HK-2 (cell line): ENCODE measurements at regions not wholly inside any gene's neighbourhood (a gene's known extent, or its start where the extent isn't known, plus 50 kb on each side); places are given as distances from the start of the nearest gene placed in this dataset.
"Not testable (repeated sequence)": the region's sequence is repeated elsewhere in the genome, so short reads cannot be mapped to it uniquely, and the experiment has no call there.

Experiments
- DNase-seq: peaks from one replicate; pipeline ENCODE4 v3.0.0-alpha.2; 2018; ENCODE audit not compliant: unreplicated experiment

DNA sequence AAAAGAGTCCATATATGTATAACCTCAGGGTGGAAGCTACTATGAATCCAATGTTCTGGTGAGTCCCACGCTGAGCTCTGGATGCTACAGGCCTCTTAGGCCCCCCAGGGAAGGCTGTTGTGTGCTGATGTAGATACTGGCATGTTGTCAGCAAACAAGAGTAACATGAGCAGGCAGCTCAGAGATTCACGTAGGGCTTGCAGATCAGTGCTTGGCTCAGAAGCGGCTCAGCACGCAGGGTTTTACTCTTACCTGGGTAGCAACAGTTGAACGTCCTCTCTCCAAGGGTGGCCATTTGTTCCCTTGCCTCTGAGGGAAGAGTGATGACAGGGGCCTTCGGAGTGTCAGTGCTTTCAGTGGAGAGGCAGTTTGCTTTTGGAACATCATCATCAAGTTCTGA lies 93.4 kb downstream of the ZFP64 start:
- DNase-seq, result no peak

DNA sequence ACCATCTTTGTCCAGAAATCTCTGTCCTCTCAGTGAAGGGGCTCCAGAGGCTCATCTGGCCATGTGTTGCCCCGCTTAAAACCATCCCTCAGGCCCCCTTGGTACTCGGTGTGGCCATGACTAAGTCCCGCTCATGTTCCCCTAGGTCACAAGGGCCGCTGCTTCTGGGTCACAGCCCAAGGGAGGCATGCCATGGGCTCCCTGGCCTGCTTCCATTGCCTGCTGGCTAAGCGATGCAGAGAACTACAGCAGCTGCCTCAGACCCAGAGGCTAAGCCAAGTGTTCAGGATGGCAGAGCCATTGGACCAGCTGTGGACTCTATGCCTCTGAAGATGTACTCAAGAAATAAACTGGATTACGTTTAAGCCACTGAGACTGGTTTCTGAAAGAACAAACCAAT lies 95.5 kb downstream of the ZFP64 start:
- DNase-seq, result no peak

DNA sequence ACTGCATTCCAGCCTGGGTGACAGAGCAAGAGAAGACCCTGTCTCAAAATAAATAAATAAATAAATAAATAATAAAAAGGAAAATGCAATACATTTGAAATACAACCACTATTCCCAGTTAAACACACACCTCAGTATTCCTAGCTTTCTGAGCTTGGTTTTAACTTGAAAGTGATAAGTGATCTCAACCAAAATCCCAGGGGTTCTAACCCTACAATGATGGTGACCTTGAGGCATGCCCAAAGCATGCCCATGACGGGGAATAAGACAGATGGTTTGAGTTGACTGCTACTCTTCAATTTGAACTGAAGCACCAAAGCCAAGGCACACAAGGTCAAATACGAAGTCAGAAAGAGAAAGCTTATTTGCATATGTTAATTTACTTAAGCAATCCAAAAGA lies 96.9 kb downstream of the ZFP64 start:
- no peak for DNase-seq

DNA sequence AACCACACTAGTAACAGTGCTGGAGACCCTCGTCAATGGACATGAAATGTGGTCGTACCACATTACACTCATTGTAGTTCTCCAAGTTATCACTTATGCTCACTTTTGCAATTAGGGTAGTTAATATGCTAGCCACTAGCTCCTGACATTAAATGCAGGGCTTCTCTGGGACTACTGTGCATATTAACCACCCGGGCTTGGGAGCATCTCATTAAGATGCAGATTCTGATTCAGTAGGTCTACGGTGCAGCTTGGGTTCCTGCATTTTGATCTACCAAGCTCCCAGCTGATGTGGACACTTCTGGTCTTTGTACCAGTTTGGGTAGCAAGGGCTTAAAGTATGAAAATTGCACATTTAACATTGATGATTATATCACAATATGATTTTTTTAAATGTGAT lies 98.0 kb downstream of the ZFP64 start:
- no peak for DNase-seq

DNA sequence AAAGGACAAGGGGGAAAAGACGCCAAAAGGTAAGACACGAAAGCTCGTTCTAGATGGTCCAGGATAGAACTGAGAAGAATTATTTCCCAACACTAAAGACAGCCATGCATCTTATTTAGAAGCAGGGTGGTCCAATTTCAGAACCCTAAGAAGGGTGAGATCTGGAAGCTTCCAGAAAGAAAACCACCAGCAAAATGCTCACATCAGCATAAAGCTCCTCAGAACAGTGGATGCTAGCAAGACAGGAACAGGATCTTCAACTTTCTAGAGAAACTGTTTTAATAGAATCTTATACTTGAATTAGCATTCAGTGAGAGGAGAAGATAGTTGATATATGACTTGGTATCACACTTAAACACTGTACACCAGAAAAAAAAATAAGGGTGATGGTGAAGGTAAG lies 101.5 kb downstream of the ZFP64 start:
- no peak for DNase-seq

DNA sequence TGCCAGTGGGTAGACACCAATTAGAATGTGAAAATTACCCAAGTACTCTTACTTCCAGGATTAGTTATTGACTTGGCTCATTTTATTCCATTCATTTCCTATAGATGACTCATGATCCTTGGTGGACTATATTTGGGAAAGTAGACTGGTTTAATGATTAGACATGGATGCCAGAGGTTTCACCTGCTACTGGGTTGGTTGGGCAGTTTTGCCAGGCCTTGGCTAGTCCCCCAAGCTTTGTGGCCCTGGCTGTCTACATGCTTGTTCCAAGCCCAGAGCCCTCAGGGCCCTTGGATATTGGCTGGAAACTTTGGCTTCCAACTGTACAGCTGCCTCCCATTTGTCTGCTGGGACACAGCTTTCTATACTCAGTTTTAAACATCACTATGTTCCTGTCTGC lies 104.1 kb downstream of the ZFP64 start:
- DNase-seq, result peak; percentile 21

DNA sequence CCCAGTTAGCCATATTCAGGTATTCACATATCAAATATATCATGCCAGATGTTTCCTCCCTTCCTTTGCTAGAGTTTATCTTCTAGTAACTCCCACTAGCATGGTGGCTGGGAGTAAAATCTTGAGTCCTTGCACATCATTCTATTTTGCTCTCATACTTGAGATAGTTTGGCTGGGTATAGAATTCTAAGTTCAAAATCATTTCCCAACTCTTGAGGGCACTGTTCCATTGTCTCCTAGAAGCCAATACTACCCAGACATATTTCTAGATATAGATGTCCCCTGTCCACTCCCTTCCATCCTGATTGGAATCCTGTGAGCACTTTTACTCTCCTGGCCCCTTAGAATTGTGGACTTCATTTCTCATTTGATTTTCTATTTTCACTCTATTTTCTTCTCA lies 104.7 kb downstream of the ZFP64 start:
- DNase-seq, result no peak

DNA sequence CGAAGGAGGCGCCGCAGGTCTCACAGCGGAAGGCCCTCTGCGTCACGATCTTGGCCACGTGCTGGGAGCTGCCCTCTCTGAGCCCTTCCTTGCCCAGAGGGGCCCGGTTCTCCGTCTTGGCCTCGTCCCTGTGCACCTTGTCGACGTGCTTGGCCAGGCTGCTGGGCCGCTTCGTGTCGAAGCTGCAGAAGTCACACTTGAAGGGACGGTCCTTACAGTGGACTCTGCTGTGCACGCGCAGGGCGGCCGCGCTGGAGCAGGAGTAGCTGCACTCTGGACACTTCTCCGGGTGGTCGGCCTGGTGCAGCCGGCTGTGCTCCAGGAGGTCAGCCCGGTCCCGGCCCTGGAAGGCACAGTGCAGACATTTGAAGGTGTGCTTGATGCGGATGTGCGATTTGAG lies 106.9 kb downstream of the ZFP64 start:
- DNase-seq, result no peak

DNA sequence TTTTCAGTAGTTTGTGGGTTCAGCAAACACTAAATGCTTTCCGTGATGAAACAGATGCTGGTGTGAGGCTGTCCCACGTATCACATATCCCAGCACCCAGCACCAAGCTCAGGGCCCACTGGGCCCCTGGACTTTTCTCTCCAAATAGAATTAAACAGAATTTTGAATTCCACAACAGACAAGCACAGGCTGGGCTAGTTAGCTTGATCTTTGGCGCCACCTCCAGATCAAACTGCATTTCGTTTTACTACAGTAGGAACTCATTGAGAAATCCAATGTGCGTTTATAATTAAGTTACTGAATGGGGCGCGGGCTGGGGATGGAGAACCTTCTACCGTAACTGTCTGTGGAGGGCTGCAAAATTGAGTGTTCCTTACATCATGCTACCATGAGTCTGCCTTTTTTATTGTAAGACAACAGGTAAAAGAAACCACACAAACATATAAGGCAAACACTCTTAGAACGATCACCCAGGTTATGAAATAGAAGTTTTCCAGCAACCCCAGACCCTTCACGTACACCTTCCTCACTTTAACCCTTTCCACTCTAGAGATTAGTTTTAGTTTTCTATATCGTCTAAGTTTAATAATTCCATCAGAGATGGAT lies 107.8 kb downstream of the ZFP64 start:
- DNase-seq, result peak; percentile 52

DNA sequence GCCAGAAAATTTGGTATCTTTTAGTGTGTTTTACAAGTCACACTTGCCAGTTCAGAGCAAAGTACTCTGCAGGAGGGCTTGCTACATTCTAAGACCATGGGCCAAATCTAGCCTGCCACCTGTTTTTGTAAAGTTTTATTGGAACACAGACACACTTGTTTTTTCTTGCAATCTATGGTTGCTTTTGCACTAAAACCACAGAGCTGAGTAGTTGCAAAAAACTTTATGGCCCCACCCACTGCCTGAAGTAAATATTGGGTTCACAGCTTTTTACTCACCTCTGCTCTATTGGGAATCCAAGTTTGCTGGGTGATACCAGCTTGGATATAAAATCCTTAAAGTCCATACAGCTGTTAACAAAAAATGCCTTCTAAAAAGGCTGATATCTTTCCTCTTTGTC lies 109.0 kb downstream of the ZFP64 start:
- DNase-seq, result no peak

DNA sequence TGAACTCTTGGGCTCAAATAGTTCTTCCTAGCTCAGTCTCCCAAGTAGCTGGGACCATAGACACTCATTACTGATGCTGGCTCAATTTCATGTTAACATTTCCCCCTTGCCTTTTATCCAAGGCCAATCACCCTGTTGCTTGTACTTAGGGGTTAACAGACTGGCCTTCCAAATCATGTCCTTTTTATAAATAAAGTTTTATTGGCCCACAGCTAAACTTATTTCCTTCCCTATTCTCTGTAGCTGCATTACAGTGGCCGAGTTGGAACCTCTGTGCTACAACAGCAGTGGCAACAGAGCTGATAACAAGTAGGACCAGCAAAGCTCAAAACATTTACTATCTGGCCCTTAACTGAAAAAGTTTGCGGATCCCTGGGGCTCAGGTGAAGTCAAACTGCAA lies 109.8 kb downstream of the ZFP64 start:
- no peak for DNase-seq

DNA sequence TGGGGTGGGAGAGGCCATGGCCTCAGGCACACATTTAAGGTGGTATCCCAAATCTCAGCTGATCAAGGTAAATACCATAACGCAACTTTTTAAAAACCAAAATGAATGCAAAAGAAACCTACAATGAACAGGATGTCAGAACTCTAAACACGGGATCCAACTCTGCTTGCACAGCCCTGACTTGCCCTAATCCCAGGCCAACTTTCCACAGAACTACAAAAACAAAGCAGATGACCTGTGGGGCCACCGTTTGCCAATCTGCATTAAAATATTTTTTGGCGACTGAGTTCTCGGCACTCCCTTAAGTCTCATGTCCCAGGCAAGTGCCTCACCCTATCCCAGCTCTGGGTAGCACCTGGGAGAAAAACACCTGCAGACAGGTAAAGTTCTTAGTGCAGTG lies 110.5 kb downstream of the ZFP64 start:
- no peak for DNase-seq

DNA sequence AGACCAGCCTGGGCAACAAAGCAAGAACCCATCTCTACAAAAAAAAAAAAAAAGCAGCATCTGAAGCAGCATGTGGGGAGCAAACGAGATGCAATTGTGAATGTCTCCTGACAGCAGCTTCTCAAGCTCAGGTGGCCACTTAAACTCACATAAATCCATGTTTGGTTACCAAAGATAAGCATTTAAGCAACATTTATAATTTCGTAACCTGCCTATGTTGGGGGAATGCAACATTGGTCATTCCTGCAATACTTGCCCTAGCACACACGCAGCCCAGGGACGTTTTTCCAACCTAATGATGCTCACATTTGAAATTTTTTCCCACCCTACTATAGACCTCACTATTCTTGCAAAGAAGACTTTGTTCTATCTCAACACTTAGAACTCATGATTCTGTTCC lies 113.3 kb downstream of the ZFP64 start:
- DNase-seq, result no peak

DNA sequence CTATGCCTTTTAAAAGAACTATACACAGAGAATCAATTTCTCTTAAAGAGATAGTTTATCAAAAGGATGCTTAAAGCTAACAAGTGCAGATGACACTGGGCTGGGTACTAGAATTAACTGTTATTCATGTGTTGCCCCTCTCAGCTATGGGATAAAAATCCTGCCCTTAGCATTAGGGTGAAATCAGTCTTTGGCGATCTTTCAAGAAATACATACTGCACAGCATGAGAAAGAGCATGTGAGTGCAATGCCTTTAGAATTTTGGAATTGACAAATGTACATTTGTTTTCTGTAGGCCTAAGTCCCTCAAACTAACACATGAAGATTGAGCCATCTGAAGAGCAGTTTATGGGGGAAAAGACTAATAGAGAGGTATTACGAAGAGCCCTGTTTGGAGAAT lies 115.4 kb downstream of the ZFP64 start:
- DNase-seq, result no peak

DNA sequence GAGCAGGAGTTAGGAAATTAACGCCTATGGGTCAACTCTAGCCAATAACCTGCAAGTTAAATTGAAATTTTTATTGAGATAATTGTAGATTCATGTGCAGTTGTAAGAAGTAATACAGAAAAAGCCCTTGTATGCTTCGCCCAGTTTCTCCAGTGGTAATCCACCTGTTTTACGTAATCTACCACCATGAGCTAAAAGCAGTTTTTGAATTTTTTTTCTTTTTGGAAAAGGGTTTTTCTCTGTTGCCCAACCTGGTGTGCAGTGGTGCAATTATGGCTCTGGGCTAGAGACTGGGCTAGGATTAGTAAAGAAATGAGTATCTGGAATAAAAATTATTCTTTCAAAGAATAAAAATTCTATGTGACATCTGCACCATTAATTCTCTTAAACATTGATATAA lies 116.2 kb downstream of the ZFP64 start:
- DNase-seq, result no peak

DNA sequence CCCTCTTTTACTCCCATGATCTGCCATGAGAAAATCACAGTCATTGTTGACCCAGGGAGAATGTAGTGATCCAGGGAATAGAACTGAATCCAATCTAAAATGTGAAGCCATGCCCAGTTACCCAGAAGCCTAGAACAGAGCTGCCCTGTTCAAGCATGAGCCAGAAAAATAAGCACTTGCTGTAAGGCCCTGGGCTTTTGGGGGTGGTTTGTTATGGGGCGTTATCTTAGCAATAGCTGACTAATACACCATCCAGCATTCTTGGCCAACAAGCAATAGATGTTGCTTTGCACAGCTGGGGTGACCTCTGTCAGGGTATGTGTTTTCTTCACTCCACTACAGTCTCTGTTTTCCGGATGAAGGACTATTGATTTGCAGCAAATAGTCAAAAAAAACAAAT lies 120.4 kb downstream of the ZFP64 start:
- DNase-seq, result no peak

DNA sequence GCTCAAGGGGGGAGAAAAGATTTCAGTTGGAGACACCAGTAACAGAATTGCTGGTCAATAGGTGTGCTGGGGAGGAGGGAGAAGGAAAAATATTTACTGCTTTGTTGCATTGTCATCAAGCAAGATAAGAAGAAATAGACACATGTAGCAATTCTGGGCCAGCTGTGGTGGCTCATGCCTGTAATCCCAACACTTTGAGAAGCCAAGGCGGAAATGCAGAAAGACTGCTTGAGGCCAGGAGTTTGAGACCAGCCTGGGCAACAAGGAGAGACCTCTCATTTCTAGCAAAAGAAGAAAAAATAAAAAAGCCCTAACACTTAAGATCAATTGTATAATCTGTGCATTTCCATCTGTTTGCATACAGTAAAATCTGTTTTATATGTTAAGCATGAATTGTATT lies 126.6 kb downstream of the ZFP64 start:
- DNase-seq, result no peak

DNA sequence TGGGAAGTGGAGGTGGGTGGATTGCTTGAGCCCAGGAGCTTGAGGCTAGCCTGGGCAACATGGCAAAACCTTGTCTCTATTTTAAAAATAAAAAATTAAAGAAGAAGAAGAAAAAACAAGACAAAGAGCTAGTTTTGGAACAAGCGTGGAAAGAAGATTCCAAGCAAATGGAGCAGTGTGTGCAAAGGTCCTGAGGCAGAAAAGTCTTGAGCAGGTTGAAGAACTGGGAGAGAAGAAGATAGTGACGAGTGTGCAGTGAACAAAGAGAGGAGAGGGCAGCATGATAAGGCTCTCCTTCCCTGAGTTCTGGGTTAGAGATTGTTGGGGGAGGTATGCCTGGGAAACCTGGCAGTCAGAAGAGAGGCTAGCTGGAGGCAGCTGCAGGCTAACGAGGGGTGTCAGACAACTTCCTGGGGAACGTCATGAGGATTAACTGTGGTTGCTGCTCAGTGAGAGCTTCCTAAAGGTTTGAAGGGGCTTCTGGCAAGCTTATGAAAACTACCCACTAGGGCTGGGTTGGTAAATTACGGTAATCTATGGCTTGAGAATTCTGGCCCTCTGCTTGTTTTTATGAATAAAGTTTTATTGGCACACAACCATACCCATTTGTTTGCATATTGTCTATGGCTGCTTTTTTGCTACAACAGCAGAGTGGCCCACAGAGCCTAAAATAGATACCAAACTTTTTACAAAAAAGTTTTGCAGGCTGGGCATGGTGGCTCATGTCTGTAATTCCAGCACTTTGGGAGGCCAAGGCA lies 128.9 kb downstream of the ZFP64 start:
- no peak for DNase-seq

DNA sequence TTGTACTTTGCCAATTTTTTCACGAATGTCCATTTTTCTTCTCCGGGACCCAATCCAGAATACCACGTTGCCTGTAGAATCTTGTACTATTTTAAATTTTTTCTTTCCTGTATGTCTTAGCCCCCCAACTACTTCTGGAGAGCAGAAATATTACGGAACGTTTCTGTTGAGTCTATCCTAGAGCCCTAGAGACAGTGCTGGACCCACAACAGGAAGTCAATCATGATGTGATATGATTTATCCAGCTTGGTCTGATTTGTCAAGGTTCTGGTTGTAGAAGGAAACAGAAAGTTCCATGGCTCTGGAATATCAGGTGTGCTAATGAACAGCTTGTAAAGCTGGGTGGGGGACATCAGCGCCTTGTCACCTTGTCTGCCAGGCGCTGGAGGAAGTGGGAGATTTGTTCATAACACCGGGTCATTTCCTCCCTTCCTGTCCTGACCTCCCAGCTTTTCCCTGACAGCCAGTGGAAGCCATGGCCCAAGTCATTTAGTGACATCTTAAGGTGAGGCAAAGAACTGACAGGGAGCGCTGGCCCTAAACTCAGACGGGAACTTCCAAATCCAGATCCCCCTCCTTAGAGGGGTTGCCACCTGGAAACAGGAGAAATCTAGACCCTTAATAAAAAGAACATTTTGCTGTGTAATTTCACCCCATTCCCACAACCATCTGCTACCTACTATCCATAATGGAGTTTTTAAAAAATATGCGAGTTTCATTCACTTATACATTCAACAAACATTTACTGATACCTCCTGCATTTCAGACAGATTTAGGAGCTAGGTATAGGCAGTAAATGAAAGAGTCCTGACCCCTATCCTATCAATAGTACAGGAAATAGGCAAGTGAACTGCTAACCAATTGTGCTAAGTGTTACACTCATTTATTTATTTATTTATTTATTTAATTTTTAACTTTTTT lies 130.5 kb downstream of the ZFP64 start:
- DNase-seq, result no peak

DNA sequence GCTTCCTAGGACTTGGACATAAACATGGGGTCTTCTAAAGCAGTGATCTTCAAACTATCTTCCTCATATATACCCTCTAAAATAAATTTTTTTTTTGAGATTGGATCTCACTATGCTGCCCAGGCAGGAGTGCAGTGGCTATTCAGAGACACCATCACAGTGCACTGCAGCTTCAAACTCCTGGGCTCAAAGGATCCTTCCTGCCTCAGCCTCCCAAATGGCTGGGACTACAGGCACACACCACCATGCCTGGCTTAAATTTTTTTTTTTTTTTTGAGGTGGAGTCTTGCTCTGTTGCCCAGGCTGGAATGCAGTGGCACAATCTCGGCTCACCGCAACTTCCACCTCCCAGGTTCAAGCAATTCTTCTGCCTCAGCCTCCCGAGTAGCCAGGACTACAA lies 134.4 kb downstream of the ZFP64 start:
- not testable (repeated sequence) for DNase-seq

DNA sequence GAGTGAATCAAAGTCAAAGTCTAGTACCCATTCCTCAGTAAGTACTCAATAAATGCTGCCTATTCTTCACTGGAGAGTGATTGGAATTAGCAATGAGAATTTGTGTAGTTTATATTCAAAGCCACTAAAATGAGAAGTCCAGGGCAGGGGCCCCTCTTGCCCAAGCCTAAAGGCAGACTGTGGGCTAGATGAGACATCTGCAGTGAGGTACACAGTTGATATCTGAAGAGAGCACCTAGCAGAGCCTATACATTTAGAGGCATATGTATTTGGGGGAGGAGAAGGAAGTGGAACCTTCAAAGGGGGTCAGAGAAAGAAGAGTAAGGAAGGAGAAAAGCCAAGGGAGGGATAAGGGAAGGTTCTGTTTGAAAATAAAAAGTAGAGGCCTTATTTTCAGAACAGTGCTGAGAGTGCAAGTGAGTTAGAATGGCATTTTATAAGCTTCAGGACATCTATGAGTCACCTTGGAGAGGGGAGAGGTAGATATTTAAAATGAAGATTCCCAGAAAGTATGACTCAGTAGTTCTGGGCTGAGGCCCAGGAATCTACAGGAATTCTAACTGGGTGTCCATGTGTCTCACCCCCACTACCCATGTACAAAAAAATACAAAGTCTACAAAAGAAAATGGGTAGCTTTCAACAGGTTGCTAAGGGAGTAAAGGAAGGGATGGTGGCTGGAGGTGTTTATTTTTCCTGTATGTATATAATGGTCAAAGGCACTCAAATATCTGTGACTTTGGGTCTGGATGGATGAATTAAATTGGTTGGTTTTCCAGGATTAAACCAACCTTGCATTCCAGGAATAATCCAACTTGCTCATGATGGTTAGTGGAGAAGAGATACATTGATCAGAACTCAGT lies 135.1 kb downstream of the ZFP64 start:
- peak; percentile 33 for DNase-seq

DNA sequence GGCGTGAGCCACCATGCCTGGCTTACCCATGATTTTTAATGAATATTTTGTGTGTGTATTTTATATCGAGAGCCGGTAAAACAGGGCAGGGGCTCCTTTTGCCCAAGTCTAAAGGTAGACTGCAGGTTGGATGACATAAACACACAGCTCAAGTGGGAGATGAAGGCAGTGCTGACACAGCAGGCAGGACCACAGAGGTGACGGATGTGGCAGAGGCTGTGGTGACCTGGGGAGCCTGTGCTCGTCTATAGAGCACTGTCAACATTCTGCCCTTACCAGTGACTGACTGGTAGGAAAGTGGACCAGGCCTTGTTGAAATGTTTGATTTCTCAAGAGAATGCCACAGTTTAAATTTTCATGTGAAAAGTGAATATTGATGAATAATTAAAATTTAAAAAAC lies 137.5 kb downstream of the ZFP64 start:
- no peak for DNase-seq
